IPS DF 4.7 (cell line): ENCODE measurements at regions not wholly inside any gene's neighbourhood (a gene's known extent, or its start where the extent isn't known, plus 50 kb on each side); places are given as distances from the start of the nearest gene placed in this dataset.
"Not testable (repeated sequence)": the region's sequence is repeated elsewhere in the genome, so short reads cannot be mapped to it uniquely, and the experiment has no call there.

ENCODE experiments used
- DNase-seq: peaks from one replicate; pipeline ENCODE4 v3.0.0-alpha.2; 2013; ENCODE audit warnings: low spot score; ENCODE audit errors: extremely low read depth

DNA sequence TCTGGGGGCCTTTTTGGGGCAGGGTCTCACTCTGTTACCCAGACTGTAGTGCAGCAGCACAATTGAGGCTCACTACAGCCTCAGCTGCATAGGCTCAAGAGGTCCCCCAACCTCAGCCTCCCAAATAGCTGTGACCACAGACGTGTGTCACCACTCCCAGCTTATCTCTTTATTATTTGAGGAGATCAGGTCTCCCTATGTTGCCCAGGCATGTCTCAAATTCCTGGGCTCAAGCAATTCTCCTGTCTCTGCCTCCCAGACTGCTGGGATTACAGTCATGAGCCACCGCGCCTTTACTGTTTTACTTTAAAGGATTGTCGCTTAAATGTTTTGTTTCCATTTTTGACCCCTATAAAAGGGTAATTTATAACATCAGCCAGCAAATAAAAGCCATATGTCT is 502.6 kb upstream of the AUTS2 start:
- DNase-seq: no peak

DNA sequence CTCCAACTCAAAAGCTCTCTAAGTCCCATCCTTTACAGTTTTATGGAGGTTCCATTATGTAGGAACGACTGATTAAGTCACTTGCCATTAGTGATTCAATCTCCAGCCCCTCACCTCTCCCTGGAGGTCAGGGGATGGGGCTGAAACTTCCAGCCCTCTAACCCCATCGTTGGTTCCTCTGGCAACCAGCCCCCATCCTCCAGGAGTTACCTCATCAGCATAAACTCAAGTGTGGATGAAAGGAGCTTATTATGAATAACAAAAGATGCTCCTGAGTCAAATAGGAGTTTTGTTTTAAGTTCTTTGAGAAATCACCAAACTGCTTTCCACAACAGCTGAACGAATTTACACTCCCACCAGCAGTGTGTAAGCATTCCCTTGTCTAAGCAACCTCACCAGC is 494.3 kb upstream of the AUTS2 start:
- no peak for DNase-seq

DNA sequence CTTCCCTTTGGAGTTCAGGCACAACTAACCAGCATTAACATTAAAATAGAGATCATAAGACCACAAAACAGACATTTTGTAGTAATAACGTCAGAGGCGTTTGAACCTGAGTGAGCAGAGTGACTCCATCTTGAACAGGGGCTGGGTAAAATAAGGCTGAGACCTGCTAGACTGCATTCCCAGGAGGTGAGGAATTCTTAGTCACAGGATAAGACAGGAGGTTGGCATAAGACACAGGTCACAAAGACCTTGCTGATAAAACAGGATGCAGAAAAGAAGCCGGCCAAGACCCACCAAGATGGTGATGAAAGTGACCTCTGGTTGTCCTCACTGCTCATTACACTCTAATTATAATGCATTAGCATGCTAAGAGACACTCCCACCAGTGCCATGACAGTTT is 493.2 kb upstream of the AUTS2 start:
- DNase-seq: no peak

DNA sequence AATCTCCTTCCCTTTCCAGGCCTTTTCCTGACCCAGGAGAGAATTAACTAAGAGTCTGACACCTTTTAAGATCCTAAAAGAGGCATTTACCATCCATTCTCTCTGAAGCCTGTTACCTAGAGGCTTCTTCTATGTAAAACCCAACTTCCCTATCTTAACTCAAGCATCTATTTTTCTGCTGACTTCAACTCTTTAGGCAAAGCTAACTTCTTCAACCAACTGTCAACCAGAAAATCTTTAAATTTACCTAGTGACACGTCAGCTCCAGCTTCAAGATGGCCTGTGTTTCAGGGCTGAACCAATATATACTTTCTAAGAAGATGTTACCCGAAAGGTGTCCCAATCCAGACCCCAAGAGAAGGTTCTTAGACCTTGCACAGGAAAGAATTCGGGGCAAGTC is 492.3 kb upstream of the AUTS2 start:
- DNase-seq: no peak

DNA sequence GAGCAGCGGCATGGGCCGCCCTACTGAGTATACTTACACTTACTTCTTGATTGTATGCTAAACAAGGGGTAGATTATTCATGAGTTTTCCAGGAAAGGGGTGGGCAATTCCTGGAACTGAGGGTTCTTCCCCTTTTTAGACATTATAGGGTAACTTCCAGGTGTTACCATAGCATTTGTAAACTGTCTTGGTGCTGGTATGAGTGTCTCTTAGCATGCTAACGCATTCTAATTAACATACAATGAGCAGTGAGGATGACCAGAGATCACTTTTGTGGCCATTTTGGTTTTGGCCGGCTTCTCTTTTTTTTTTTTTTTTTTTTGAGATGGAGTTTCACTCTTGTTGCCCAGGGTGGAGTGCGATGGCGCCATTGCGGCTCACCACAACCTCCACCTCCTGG is 491.8 kb upstream of the AUTS2 start:
- DNase-seq: not testable (repeated sequence)

DNA sequence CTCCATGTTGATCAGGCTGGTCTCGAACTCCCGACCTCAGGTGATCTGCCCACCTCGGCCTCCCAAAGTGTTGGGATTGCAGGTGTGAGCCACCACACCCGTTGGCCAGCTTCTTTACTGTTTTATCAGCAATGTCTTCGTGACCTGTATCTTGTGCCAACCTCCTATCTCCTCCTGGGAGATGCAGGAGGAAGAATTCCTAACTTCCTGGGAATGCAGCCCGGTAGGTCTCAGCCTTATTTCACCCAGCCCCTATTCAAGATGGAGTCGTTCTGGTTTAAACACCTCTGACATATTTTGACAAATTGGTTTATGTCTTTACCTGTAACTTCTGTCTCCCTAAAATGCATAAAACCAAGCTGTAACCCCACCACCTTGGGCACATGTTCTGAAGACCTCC is 491.3 kb upstream of the AUTS2 start:
- not testable (repeated sequence) for DNase-seq

DNA sequence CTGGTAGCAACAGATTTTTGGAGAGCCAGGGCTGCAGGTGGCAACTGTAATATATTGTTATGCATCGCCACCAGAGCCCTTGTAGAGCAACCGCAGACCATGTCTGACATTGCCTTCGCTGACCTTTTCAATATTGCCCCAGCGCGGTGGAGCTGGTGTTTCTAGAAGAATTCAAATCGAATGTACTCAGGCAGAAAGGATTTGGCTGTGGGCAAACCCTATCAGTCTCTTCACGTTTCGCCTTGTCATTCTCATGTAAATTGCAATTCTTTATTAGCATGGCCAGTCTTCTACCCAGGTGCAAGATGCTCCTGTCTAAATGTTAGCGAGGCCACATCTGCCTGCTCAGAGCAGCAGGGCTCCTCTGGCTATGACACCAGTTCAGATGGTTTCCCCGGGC is 490.2 kb upstream of the AUTS2 start:
- DNase-seq: no peak

DNA sequence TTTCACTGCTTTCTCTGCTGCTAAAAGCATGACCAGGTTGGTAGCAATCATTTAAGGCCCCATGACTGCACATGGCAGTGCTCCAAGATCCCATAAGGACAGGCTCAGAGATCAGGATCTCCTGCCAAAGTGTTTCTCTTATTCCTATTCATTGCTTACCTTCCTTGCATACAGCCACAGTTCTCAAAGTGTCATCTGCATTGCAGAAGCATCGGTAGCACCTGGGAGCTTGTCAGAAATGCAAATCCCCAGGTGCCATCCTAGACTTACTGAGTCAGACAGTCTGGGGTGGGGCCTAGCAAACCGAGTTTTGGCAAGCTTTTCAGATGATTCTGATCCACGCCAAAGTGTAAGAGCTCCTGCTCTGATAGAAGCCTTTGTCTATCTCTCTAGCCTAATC is 489.0 kb upstream of the AUTS2 start:
- DNase-seq: no peak

DNA sequence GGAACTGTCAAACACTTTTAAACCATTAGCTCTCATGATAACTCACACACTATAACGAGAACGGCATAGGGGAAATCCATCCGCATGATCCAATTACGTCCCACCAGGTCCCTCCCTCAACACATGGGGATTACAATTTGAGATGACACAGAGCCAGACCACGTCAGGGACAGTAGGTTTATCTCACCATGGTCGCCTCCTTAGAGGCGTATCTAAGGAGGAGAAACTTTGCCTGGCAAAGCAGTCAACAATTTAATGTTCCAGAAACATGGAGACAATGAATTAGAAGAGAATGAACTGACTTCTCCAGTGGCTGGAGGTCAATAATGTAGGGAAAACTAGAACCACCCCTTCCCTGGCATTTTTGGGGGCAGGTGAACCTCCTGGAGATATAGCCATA is 488.4 kb upstream of the AUTS2 start:
- DNase-seq: no peak

DNA sequence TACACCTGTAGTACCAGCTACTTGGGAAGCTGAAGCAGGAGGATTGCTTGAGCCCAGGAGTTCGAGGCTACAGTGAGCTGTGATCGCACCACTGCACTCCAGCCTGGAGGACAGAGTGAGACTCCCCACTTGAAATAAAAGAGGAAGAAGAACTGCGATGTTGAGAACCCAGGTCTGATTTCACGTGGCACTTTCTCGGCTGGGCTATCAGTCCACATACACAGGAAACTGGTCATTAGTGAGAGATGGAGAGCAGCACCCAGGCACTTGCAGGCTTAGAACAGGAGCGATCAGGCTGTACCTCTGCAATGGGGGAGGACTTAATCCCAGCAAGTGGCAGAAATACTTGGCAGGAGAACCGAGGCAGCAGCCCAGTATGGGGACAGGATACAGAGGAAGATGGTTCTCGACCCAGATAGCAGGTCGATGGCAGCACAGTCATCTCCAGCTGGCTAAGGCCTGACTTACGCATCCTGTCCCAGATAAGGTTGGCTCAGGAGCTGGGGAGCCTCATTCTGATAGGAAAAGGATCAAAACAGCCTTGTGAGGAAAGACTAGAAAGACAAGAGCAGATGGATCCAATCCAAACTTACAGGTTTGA is 487.7 kb upstream of the AUTS2 start:
- no peak for DNase-seq

DNA sequence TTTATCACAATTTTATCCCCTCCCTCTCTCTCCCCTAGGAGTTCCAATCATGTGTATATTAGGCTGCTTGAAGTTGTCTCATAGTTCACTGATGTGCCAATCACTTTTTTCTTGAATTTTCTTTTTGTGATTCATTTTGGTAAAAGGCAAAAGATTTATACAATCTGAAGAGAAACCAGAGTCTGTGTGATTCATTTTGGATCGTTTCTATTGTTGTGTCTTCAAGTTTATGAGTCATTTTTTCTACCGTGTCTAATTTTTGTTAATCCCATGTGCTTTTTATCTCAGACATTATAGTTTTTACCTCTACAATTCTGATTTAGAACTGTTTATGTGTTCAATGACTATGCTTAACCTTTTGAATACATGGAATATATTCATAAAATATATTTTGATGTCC is 483.9 kb upstream of the AUTS2 start:
- DNase-seq: no peak

DNA sequence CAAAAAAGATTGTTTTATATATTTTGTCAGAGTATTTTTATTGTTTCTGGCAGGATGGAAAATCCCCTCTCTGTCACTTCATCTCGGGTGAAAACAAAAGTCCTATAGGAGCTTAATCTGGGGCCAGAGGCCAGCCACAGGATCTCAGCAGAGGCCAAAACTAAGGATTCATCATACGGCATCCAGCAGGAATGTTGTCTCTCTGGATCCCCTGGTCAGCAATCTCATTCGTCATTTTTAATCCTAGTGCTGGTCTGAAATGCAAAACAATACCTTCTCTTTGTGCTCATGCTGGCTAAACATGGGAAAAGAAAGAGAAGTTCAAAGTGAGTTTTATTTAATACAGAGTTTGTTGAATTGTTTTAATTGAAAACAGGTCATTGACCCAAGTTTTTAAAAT is 482.5 kb upstream of the AUTS2 start:
- DNase-seq: no peak

DNA sequence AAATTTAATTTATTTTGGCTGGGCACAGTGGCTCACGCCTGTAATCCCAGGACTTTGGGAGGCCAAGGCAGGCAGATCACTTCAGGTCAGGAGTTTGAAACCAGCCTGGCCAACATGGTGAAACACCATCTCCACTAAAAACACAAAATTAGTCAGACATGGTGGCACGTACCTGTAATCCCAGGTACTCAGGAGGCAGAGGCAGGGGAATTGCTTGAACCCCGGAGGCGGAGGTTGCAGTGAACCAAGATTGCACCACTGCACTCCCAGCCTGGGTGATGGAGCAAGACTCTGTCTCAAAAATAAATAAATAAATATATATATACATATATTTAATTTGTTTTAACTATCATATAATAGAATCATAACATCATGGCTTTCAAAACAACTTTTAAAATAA is 482.1 kb upstream of the AUTS2 start:
- DNase-seq: not testable (repeated sequence)

DNA sequence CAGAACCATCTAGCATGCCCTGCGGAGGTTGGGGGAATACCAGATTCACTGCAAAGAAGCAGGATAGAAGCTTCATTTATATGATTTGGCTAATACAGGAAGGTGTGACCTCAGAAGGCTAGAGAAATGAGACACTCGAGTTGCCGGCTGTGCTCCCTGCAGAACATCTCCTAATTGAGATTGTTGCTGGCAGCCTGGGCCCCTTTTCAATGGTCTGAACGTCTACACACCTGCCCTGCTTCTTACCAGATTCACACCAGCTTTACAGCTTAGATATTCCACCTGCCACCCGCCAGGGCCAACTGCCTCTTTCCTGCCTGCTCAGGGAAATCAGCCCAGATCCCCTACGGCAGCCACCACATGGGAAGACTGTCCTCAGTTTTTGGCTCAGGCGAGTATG is 475.3 kb upstream of the AUTS2 start:
- no peak for DNase-seq

DNA sequence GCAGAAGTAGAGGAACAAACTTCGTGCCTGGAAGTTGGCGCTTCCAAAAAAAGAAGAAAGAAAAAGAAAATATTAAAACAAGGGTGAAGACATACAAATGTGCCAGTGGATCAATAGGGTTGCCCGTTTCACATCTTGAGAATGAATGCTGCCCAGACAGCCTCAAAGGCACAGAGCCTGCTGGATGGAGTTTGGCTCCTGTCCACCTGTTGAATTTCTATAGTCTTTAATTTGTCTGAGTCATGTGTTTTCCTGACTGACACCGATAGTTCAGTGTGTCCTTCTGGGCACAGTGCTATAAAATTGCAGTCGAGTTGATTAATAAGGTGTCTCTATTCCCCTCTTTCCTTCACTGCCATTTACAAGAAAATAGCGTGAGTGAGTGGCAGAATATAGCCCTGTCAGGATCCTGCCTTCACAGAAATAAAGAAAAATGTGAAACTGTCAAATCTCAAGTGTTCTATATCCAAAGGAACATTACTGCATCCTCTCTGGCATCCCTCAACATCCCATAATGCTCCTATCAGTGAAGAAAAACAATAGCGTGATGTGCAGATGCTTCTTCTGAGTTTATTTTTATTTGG is 471.3 kb upstream of the AUTS2 start:
- DNase-seq: no peak

DNA sequence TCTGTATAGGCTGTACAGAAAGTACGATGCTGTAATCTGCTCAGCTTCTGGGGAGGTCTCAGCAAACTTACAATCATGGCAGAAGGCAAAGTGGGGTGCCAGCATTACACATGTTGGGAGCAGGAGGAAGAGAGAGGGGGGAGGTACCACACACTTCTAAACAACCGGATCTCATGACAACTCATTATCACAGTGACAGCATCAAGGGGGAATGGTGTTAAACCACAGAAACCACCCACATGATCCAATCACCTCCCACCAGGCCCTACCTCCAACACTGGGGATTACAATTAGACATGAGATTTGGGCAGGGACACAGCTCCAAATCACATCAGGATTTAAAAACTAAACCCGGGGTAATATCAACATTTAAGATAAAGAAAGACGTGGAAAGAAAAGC is 468.8 kb upstream of the AUTS2 start:
- no peak for DNase-seq

DNA sequence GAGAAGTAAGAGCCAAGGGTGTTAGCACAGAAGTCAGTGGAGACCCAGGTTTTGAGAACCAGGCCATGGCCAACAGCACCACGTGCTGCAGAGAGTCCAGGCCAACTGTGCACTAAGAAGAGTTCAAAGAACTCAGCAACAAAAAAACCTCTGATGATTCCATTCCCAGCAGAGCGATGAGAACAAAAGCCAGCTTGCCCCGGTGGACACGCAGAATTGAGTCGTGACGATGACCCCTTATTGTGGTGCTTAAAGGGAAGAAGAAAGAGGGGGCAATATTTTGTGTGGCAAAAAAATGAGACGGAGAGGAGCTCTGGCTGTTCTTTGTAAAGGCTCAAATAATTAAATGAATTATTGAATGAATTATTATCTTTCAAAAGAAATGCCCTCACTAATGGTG is 468.3 kb upstream of the AUTS2 start:
- no peak for DNase-seq

DNA sequence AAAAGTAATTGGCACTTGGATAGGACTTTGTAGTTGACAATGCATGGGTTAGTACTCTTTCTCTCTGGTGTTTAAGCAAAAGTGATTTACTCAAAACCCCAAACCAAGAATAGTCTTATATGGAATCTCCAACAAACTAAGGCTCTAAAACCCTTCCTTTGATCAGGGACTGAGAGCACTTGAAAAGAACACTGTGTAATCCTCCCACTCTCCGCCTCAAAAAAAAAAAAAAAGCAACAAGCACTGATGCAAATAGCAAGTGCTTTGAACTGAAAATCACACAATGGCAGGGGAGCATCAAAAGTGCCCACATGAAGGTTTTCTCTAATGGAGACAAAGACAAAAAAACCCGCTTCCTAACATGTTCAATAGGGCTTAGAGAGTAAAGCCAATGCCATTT is 467.9 kb upstream of the AUTS2 start:
- DNase-seq: no peak

DNA sequence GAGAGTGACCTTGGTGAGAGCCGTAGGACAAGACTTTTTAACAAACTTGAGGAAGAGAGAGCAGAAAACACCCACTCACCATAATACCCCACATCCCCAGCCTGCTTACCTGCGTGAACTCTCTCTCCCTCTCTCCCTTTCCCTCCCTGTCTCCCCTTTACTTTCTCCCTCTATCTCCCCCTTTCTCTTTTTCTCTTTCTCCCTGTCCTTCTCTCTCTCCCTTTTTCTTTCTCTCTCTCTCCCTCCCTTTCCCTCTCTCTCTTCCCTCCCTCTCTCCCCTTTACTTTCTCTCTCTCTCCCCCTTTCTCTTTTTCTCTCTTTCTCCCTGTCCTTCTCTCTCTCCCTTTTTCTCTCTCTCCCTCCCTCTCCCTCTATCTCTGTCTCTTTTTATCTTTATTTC is 464.0 kb upstream of the AUTS2 start:
- DNase-seq: no peak

DNA sequence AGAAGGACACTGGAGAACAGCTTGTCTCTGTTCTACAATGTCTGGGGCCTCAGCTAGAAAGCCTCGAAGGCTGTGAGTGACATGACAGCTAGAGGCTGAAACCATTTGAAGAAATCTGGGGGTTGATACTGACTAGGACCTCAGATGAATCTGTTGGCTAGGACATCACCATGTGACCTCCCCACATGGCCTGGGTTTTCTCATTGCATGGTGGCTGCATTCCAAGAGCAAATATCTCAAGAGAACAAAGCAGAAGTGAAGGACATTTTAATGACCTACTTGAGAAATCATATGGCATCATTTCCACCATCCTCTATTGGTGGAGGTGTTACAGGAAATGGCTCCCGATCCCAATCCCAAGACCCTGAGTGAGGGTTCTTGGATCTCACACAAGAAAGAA is 450.6 kb upstream of the AUTS2 start:
- no peak for DNase-seq

DNA sequence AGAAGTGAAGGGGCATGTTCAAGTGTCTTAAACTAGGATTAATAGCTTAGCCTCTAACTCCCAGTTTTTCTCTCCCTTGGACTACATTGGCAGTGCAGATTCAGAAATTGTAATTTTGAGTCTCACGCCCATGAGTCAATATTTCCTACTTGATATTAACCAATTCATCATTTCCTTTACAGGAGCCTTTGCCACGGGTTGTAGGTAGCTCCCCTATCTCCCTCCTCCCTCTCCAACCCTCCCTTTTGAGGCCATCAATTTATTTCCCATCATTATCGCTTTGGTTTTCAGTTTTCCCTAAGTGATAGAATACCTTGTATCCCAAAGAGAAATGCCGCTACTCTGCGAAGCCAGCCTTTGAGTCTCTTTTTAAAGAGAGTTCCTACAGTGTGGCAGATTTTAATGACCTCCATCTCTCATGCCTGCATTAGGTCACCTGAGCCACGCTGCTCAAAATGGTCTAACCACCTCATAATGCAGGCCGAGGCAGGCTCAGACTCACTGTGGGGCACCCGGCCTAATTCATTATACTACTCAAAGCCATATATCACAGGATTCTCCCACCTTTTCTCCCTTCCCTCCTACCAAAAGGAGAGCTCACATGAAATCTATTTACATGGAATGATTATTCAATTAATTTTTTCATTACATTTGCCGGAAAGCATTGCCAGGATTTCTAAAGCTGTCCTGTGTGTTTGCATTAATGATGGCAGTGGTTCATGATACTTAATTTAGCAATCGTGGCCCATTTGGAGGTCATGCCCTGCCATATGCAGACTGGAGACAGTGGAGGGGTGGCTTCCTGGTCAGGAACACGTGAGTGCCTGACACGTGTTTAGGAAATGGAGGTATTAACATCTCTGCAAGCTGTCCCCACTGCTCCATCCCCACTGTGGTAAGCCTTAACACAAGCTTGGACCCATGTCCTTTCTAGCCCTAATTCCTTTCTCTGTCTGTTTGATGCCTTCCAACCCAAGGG is 448.2 kb upstream of the AUTS2 start:
- no peak for DNase-seq

DNA sequence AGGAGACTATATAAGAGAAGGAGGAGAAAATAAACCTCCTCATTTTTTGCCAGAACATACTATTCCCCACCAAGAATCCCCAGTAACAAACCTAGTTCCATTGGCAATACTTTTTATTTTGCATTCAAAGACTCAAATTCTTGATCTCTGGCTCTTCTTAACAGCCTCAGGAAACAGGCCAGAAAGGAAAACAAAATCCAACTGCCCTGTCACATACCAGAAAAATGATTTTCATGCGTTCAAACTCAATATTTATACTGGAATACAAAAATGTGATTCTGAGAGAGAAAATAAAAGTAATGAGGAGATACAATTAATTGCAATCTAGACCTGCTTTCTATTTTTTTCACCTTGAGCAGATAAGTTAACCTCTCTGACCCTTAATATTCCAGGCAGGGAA is 435.9 kb upstream of the AUTS2 start:
- DNase-seq: no peak
